Neural cell (in vitro differentiated cells): ENCODE measurements at regions not wholly inside any gene's neighbourhood (a gene's known extent, or its start where the extent isn't known, plus 50 kb on each side); places are given as distances from the start of the nearest gene placed in this dataset.

Experiments
- EP300 ChIP-seq: fragments of 450-650 bp; conservative IDR thresholded peaks from 2 replicates; pipeline ENCODE4 v1.6.1; 2014; ENCODE audit warnings: antibody characterized with exemption, mild to moderate bottlenecking, moderate library complexity; ENCODE audit not compliant: poor library complexity, severe bottlenecking
- EZH2 ChIP-seq: fragments of 200-600, 300-800 bp; shearing (Covaris generic), sonication (generic); IDR thresholded peaks from 2 replicates; pipeline ENCODE4 v1.6.1; 2014; ENCODE audit warnings: antibody characterized with exemption, low read length, borderline replicate concordance, mild to moderate bottlenecking; ENCODE audit not compliant: insufficient read depth, poor library complexity, severe bottlenecking
- MXI1 ChIP-seq: fragments of 450-650 bp; conservative IDR thresholded peaks from 2 replicates; pipeline ENCODE4 v1.6.1; 2014; ENCODE audit warnings: antibody characterized with exemption, mild to moderate bottlenecking; ENCODE audit not compliant: poor library complexity, severe bottlenecking
- POLR2AphosphoS5 ChIP-seq: IDR thresholded peaks from 2 replicates; pipeline ENCODE4 v1.6.1; 2012
- RAD21 ChIP-seq: fragments of 450-650 bp; conservative IDR thresholded peaks from 2 replicates; pipeline ENCODE4 v1.6.1; 2014; ENCODE audit warnings: antibody characterized with exemption, mild to moderate bottlenecking, moderate library complexity
- SMC3 ChIP-seq: fragments of 450-650 bp; conservative IDR thresholded peaks from 2 replicates; pipeline ENCODE4 v1.6.1; 2014; ENCODE audit warnings: antibody characterized with exemption, mild to moderate bottlenecking, moderate library complexity; ENCODE audit not compliant: poor library complexity
- TF ChIP-seq, protein P1 (sequence below): fragments of 450-650 bp; IDR thresholded peaks from 2 replicates; pipeline ENCODE4 v1.5.1; 2014; ENCODE audit warnings: antibody characterized with exemption, mild to moderate bottlenecking, moderate library complexity; ENCODE audit not compliant: poor library complexity, severe bottlenecking
- TF ChIP-seq, protein P2 (sequence below): IDR thresholded peaks from 2 replicates; pipeline ENCODE4 v1.6.1; 2012; ENCODE audit warnings: borderline replicate concordance

DNA sequence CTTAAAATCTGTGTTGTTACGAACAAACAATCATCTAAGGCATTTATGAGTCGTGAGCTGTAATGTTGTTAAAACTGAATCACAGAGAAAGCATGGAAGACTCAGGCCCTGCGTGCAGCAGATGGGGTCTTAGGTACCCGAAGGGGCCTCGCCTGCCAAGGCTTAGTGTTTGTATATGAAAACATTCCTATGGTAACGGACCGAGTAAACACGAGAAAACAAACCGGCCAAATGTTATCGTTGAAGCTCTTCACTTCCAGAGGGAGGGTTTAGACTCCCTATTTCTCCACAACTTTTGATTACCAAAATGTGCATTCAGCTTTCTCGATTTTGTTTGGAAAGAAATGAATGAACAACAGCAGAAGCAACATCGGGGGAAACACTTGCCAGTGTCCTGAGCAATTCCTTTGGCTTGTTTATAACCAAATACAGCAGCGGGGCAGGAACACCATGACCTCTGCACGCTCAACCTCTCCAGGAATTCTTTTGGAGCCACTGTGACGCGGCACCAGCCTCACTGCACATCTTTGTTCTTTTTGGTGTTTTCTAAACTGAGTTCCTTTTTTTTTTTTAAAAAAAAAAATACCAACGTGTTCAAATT lies 121.6 kb upstream of the KLF6 start:
- TF ChIP-seq, protein P1, sequence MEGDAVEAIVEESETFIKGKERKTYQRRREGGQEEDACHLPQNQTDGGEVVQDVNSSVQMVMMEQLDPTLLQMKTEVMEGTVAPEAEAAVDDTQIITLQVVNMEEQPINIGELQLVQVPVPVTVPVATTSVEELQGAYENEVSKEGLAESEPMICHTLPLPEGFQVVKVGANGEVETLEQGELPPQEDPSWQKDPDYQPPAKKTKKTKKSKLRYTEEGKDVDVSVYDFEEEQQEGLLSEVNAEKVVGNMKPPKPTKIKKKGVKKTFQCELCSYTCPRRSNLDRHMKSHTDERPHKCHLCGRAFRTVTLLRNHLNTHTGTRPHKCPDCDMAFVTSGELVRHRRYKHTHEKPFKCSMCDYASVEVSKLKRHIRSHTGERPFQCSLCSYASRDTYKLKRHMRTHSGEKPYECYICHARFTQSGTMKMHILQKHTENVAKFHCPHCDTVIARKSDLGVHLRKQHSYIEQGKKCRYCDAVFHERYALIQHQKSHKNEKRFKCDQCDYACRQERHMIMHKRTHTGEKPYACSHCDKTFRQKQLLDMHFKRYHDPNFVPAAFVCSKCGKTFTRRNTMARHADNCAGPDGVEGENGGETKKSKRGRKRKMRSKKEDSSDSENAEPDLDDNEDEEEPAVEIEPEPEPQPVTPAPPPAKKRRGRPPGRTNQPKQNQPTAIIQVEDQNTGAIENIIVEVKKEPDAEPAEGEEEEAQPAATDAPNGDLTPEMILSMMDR, result no peak
- no peak for TF ChIP-seq POLR2AphosphoS5
- TF ChIP-seq RAD21, result no peak
- TF ChIP-seq, protein P2, sequence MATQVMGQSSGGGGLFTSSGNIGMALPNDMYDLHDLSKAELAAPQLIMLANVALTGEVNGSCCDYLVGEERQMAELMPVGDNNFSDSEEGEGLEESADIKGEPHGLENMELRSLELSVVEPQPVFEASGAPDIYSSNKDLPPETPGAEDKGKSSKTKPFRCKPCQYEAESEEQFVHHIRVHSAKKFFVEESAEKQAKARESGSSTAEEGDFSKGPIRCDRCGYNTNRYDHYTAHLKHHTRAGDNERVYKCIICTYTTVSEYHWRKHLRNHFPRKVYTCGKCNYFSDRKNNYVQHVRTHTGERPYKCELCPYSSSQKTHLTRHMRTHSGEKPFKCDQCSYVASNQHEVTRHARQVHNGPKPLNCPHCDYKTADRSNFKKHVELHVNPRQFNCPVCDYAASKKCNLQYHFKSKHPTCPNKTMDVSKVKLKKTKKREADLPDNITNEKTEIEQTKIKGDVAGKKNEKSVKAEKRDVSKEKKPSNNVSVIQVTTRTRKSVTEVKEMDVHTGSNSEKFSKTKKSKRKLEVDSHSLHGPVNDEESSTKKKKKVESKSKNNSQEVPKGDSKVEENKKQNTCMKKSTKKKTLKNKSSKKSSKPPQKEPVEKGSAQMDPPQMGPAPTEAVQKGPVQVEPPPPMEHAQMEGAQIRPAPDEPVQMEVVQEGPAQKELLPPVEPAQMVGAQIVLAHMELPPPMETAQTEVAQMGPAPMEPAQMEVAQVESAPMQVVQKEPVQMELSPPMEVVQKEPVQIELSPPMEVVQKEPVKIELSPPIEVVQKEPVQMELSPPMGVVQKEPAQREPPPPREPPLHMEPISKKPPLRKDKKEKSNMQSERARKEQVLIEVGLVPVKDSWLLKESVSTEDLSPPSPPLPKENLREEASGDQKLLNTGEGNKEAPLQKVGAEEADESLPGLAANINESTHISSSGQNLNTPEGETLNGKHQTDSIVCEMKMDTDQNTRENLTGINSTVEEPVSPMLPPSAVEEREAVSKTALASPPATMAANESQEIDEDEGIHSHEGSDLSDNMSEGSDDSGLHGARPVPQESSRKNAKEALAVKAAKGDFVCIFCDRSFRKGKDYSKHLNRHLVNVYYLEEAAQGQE, result no peak
- TF ChIP-seq MXI1, result no peak
- no peak for TF ChIP-seq SMC3
- no peak for TF ChIP-seq EP300
- TF ChIP-seq EZH2, result no peak
